ENCODE measurements at regions not wholly inside any gene's neighbourhood (a gene's known extent, or its start where the extent isn't known, plus 50 kb on each side); places are given as distances from the start of the nearest gene placed in this dataset.

GRCh38 chr1:106620521-106620954 lies 435.9 kb upstream of the PRMT6 start:
- H3K27me3 ChIP-seq (replicated peaks in 1 of 7): no peaks in the 10 kb centered on the region
- peaks cover 0 to 14% (median 0%) of the 10 kb centered on the region in 8 donors for H3K9me3 ChIP-seq
- H3K36me3 ChIP-seq: no peaks in the 10 kb centered on the region
- peak; percentile 56 for DNase-seq
- no peak overlapping the region for H3K27ac ChIP-seq
- H3K4me1 ChIP-seq: no peaks in the 10 kb centered on the region
- no peak overlapping the region for H3K4me3 ChIP-seq
- intact Hi-C loops (cut with DNase I; ENCODE audit: low total_unique reads): no loop called here
- 70 to 94% (median 75%) methylated on average over 7 of the region's 7 CpGs for WGBS, 5 donors
- no peak for TF ChIP-seq CTCF (IDR thresholded peaks at IDR 0.05 in 8 of 11, conservative IDR thresholded peaks at IDR 0.05 in 3 of 11)
- TF ChIP-seq POLR2AphosphoS5 (IDR thresholded peaks at IDR 0.05): no peak
- TF ChIP-seq POLR2A (IDR thresholded peaks at IDR 0.05): no peak

GRCh38 chr1:106621853-106622252 lies 434.6 kb upstream of the PRMT6 start:
- 78 to 89% (median 79%) methylated on average over 2 of the region's 2 CpGs for WGBS, 5 donors
- H3K9me3 ChIP-seq: peaks cover 0 to 24% (median 0%) of the 10 kb centered on the region in 8 donors
- intact Hi-C loops (cut with DNase I; ENCODE audit: low total_unique reads): no loop called here

GRCh38 chr1:106637566-106637965 lies 418.9 kb upstream of the PRMT6 start:
- no peak for DNase-seq
- 60 to 69% (median 61%) methylated on average over 3 of the region's 3 CpGs for WGBS, 5 donors
- no peaks in the 10 kb centered on the region for H3K4me1 ChIP-seq

More at GRCh38 chr1:106621853-106622252, 434.6 kb upstream of the PRMT6 start:
- DNase-seq: no peak
- Histone ChIP-seq H3K36me3 (no peaks in the 10 kb centered on the region), H3K4me1 (no peaks in the 10 kb centered on the region), H3K27ac (no peak overlapping the region), H3K27me3 (replicated peaks in 1 of 7) (no peaks in the 10 kb centered on the region), H3K4me3 (no peak overlapping the region)
- TF ChIP-seq POLR2A (IDR thresholded peaks at IDR 0.05) (no peak), CTCF (IDR thresholded peaks at IDR 0.05 in 8 of 11, conservative IDR thresholded peaks at IDR 0.05 in 3 of 11) (no peak), POLR2AphosphoS5 (IDR thresholded peaks at IDR 0.05) (no peak)

DNA sequence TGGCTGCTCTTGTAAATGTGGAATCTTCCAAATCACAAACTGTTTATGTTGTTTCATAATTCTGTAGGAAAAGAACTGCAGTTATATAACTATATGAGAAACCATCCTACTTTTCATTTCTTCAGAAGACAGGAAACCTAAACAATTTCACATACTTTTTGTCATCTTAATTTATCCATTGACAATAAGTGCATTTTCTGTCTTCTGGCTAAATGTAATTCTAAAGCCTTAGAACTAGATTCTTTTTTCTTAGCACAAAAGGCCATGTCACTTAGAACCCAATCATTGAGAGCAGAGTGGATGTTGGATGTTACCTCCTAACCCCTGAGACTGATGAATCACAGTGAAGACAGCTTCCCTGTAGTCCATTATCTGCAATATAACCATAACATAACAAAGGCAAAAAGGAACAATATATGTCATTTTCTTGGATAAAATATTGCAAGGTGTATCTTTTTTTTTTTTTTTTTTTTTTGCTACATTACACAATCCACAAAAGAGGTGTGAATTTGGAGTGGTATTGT lies 410.2 kb upstream of the PRMT6 start:
- H3K27me3 ChIP-seq (replicated peaks in 1 of 7): no peaks in the 10 kb centered on the region
- no peaks in the 10 kb centered on the region for H3K36me3 ChIP-seq
- intact Hi-C loops (cut with DNase I; ENCODE audit: low total_unique reads): no loop called here
- no peaks in the 10 kb centered on the region for H3K9me3 ChIP-seq
- H3K4me1 ChIP-seq: no peaks in the 10 kb centered on the region
- no peak for DNase-seq
- H3K4me3 ChIP-seq: no peak overlapping the region
- no peak for TF ChIP-seq POLR2A (IDR thresholded peaks at IDR 0.05)
- TF ChIP-seq CTCF (IDR thresholded peaks at IDR 0.05 in 8 of 11, conservative IDR thresholded peaks at IDR 0.05 in 3 of 11): no peak
- no peak for TF ChIP-seq POLR2AphosphoS5 (IDR thresholded peaks at IDR 0.05)
- no peak overlapping the region for H3K27ac ChIP-seq

More at GRCh38 chr1:106637566-106637965, 418.9 kb upstream of the PRMT6 start:
- no peaks in the 10 kb centered on the region for H3K9me3 ChIP-seq
- H3K27me3 ChIP-seq (replicated peaks in 1 of 7): no peaks in the 10 kb centered on the region
- TF ChIP-seq POLR2AphosphoS5 (IDR thresholded peaks at IDR 0.05) (no peak), CTCF (IDR thresholded peaks at IDR 0.05 in 8 of 11, conservative IDR thresholded peaks at IDR 0.05 in 3 of 11) (no peak)
- intact Hi-C loops (cut with DNase I; ENCODE audit: low total_unique reads): no loop called here
- no peaks in the 10 kb centered on the region for H3K36me3 ChIP-seq
- no peak overlapping the region for H3K27ac ChIP-seq
- H3K4me3 ChIP-seq: no peak overlapping the region
